ENCODE measurements at regions not wholly inside any gene's neighbourhood (a gene's known extent, or its start where the extent isn't known, plus 50 kb on each side); places are given as distances from the start of the nearest gene placed in this dataset.

DNA sequence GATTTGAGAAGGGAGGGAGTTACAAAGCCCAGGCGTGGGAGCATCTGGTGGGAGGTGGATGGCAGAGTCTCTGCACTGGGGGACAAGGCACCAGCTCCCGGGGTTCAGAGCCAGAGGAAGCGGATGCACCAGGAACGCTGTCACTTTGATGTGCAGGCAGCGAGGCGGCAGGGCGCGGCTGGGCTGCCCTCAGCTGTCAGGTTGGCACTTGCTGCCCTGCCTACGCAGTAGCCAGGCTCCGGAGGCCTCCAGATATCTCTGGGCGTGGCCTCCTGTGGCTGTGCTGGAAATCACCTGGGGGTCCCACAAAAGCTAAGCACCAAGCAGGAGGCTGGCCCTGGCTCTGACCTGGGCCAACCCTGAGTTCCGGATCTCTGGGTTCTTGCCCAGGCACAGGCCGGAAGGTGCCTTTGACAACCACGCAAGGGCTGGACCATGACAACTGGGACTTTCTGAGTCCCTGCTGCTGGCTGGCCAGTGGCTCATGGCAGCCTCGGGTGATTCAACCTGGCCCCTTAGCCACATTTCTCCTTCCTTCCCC is 62.1 kb upstream of the MAP1LC3B2 start:
- ChIA-PET CTCF (interaction anchor here (0.6 kb wide), 1 partner anchor 11 kb away, joined by 3 read pairs; no protein-coding TSS in a partner anchor), POLR2A (no interaction called here)
- BruUV-seq (replicated peaks): no TSS peak
- Histone ChIP-seq H3K27ac (ENCODE audit: low read length) (peak overlapping the region; percentile 68; the same call in 1 of the 2 replicates), H3K9me3 (ENCODE audit: control insufficient read depth, insufficient read depth, low read depth, low read length) (no peaks in the 10 kb centered on the region; the same call in 1 of the 2 replicates), H3K27me3 (ENCODE audit: control insufficient read depth, insufficient read depth, low read length) (no peaks in the 10 kb centered on the region), H3K4me3 (ENCODE audit: low read depth in 2 of 2, low read length in 2 of 2) (no peak overlapping the region), H3K4me1 (ENCODE audit: control insufficient read depth, insufficient read depth, low read length) (peaks cover 5% of the 10 kb centered on the region; the same call in 1 of the 2 replicates), H3K36me3 (ENCODE audit: control insufficient read depth, insufficient read depth, low read length) (no peaks in the 10 kb centered on the region)
- DNase-seq (ENCODE audit: low read depth, low spot score): no peak
- no peak for ATAC-seq
- intact Hi-C loops (cut with micrococcal nuclease; ENCODE audit: unreplicated experiment) (no loop called here), in situ Hi-C loops (cut with HindIII; ENCODE audit: low pct_unique_long_range_greater_than_20kb, low sequenced_read_pairs) (no loop called here)
- TF ChIP-seq, protein P1, sequence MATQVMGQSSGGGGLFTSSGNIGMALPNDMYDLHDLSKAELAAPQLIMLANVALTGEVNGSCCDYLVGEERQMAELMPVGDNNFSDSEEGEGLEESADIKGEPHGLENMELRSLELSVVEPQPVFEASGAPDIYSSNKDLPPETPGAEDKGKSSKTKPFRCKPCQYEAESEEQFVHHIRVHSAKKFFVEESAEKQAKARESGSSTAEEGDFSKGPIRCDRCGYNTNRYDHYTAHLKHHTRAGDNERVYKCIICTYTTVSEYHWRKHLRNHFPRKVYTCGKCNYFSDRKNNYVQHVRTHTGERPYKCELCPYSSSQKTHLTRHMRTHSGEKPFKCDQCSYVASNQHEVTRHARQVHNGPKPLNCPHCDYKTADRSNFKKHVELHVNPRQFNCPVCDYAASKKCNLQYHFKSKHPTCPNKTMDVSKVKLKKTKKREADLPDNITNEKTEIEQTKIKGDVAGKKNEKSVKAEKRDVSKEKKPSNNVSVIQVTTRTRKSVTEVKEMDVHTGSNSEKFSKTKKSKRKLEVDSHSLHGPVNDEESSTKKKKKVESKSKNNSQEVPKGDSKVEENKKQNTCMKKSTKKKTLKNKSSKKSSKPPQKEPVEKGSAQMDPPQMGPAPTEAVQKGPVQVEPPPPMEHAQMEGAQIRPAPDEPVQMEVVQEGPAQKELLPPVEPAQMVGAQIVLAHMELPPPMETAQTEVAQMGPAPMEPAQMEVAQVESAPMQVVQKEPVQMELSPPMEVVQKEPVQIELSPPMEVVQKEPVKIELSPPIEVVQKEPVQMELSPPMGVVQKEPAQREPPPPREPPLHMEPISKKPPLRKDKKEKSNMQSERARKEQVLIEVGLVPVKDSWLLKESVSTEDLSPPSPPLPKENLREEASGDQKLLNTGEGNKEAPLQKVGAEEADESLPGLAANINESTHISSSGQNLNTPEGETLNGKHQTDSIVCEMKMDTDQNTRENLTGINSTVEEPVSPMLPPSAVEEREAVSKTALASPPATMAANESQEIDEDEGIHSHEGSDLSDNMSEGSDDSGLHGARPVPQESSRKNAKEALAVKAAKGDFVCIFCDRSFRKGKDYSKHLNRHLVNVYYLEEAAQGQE (IDR thresholded peaks at IDR 0.05; ENCODE audit: insufficient read depth in 1 of 2, low read depth in 2 of 2, low read length in 1 of 2): no peak
- no peak for TF ChIP-seq POLR2AphosphoS5 (IDR thresholded peaks at IDR 0.05; ENCODE audit: low read depth, low read length)
- no peak for TF ChIP-seq TCF7L2 (IDR thresholded peaks at IDR 0.05; ENCODE audit: low read depth, low read length)
- TF ChIP-seq SIN3A (IDR thresholded peaks at IDR 0.05; ENCODE audit: borderline replicate concordance, insufficient read depth, low read depth, low read length): no peak
- TF ChIP-seq, protein P2, sequence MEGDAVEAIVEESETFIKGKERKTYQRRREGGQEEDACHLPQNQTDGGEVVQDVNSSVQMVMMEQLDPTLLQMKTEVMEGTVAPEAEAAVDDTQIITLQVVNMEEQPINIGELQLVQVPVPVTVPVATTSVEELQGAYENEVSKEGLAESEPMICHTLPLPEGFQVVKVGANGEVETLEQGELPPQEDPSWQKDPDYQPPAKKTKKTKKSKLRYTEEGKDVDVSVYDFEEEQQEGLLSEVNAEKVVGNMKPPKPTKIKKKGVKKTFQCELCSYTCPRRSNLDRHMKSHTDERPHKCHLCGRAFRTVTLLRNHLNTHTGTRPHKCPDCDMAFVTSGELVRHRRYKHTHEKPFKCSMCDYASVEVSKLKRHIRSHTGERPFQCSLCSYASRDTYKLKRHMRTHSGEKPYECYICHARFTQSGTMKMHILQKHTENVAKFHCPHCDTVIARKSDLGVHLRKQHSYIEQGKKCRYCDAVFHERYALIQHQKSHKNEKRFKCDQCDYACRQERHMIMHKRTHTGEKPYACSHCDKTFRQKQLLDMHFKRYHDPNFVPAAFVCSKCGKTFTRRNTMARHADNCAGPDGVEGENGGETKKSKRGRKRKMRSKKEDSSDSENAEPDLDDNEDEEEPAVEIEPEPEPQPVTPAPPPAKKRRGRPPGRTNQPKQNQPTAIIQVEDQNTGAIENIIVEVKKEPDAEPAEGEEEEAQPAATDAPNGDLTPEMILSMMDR (IDR thresholded peaks at IDR 0.05): no peak

DNA sequence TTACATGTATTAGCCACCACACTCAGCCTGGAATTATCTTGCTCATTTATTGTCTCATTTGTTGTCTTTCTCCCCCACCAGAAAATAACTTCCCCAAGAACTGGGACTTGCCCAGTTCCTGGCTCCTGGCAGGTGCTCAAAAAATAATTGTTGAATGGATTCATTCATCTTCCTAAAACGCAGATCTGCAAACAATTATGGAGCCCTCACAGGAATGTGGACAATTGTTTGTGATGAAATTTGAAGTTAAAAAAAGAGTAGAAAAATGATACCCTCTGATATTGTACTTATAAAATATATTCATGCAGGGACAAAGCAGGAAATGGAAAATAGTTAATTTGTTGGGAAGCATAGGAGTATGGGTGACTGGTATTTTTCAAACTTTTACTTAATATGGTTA is 60.7 kb upstream of the MAP1LC3B2 start:
- DNase-seq (ENCODE audit: low read depth, low spot score) (no peak), ATAC-seq (no peak)
- no TSS peak for BruUV-seq (replicated peaks)
- H3K4me1 ChIP-seq (ENCODE audit: control insufficient read depth, insufficient read depth, low read length): peaks cover 13% of the 10 kb centered on the region
- no peaks in the 10 kb centered on the region for H3K27me3 ChIP-seq (ENCODE audit: control insufficient read depth, insufficient read depth, low read length)
- H3K36me3 ChIP-seq (ENCODE audit: control insufficient read depth, insufficient read depth, low read length): no peaks in the 10 kb centered on the region
- H3K9me3 ChIP-seq (ENCODE audit: control insufficient read depth, insufficient read depth, low read depth, low read length): no peaks in the 10 kb centered on the region; the same call in 1 of the 2 replicates
- intact Hi-C loops (cut with micrococcal nuclease; ENCODE audit: unreplicated experiment): no loop called here
- TF ChIP-seq, protein P2 (IDR thresholded peaks at IDR 0.05): no peak
- TF ChIP-seq SIN3A (IDR thresholded peaks at IDR 0.05; ENCODE audit: borderline replicate concordance, insufficient read depth, low read depth, low read length) (no peak), POLR2AphosphoS5 (IDR thresholded peaks at IDR 0.05; ENCODE audit: low read depth, low read length) (no peak), TCF7L2 (IDR thresholded peaks at IDR 0.05; ENCODE audit: low read depth, low read length) (no peak)
- TF ChIP-seq, protein P1 (IDR thresholded peaks at IDR 0.05; ENCODE audit: insufficient read depth in 1 of 2, low read depth in 2 of 2, low read length in 1 of 2): no peak
- H3K4me3 ChIP-seq (ENCODE audit: low read depth in 2 of 2, low read length in 2 of 2): no peak overlapping the region
- H3K27ac ChIP-seq (ENCODE audit: low read length): no peak overlapping the region; the same call in 1 of the 2 replicates
- CTCF ChIA-PET: no interaction called here
- POLR2A ChIA-PET: no interaction called here
- in situ Hi-C loops (cut with HindIII; ENCODE audit: low pct_unique_long_range_greater_than_20kb, low sequenced_read_pairs): no loop called here

Data from Panc1 (cell line).